ENCODE measurements at regions not wholly inside any gene's neighbourhood (a gene's known extent, or its start where the extent isn't known, plus 50 kb on each side); places are given as distances from the start of the nearest gene placed in this dataset.

DNA sequence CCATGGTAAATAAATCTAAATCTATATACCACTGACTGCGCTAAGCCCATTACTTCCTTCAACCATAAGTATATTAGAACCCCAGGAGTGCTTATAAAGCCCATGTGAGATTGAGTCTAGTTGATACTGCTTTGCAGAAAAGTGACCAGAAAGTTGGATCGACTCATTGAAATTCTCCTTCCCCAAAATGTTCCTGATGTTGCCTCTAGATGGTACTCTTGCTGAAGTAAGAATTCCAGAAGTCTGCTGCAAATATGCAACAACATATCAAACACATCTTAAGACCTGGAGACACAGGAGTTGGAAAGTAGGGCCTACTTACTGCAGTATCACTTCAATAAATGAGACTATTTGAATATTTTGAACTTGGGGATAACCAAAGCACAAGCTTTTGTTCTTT lies 550.8 kb downstream of the IPMK start:
- Histone ChIP-seq H3K4me3 (ENCODE audit: control extremely low read depth in 1 of 5, extremely low read depth in 1 of 5, insufficient read depth in 1 of 5, low read depth in 2 of 5, low read length in 4 of 5) (no peak overlapping the region), H3K36me3 (replicated peaks in 1 of 2; ENCODE audit: control extremely low read depth in 1 of 2, control insufficient read depth in 1 of 2, extremely low read depth in 1 of 2, insufficient read depth in 2 of 2, low read length in 1 of 2) (no peaks in the 10 kb centered on the region), H2AFZ (ENCODE audit: insufficient read depth, low read depth, low read length, poor library complexity, severe bottlenecking) (no peak overlapping the region), H3K27me3 (replicated peaks in 1 of 4; ENCODE audit: control extremely low read depth in 1 of 4, control insufficient read depth in 3 of 4, insufficient read depth in 4 of 4, low read length in 3 of 4) (no peaks in the 10 kb centered on the region), H3K4me2 (replicated peaks; ENCODE audit: low read depth, low read length, poor library complexity, severe bottlenecking) (no peak overlapping the region), H4K20me1 (ENCODE audit: control insufficient read depth, insufficient read depth, low read length, poor library complexity, severe bottlenecking) (no peaks in the 10 kb centered on the region), H3K9me3 (ENCODE audit: control extremely low read depth in 1 of 3, control insufficient read depth in 2 of 3, insufficient read depth in 1 of 3, low read length in 2 of 3) (no peaks in the 10 kb centered on the region), H3K27ac (ENCODE audit: low read length in 2 of 2) (no peak overlapping the region), H3K4me1 (ENCODE audit: control insufficient read depth in 2 of 2, insufficient read depth in 2 of 2, low read length in 2 of 2) (no peaks in the 10 kb centered on the region), H3K79me2 (ENCODE audit: control insufficient read depth, insufficient read depth, low read length) (no peaks in the 10 kb centered on the region), H3K9ac (ENCODE audit: low read length) (no peak overlapping the region)
- no peak overlapping the region for H3K27ac Mint-ChIP-seq
- no peaks in the 10 kb centered on the region for H3K9me3 Mint-ChIP-seq (ENCODE audit: insufficient read depth)
- H3K27me3 Mint-ChIP-seq, result no peaks in the 10 kb centered on the region
- no peak for TF ChIP-seq EZH2 (IDR thresholded peaks at IDR 0.05; ENCODE audit: borderline replicate concordance, insufficient read depth, low read depth, low read length, poor library complexity, severe bottlenecking)
- TF ChIP-seq CTCF (IDR thresholded peaks at IDR 0.05), result no peak
- no CpG with 5 or more reads among the region's 2 CpGs for WGBS (ENCODE audit: insufficient coverage)
- ATAC-seq (ENCODE audit: low read depth), result no peak
- H3K4me3 Mint-ChIP-seq, result no peak overlapping the region
- ChIA-PET POLR2A (no interaction called here), CTCF (no interaction called here)
- no peaks in the 10 kb centered on the region for H3K4me1 Mint-ChIP-seq
- intact Hi-C loops (cut with micrococcal nuclease), result no loop called here
- no peak for DNase-seq

- no peak overlapping the region for H3K4me3 Mint-ChIP-seq
- ChIA-PET POLR2A (no interaction called here), CTCF (no interaction called here)
- intact Hi-C loops (cut with micrococcal nuclease), result no loop called here
- H3K79me2 ChIP-seq (ENCODE audit: control insufficient read depth, insufficient read depth, low read length), result no peaks in the 10 kb centered on the region
- DNase-seq, result no peak
- H3K36me3 ChIP-seq (replicated peaks in 1 of 2; ENCODE audit: control extremely low read depth in 1 of 2, control insufficient read depth in 1 of 2, extremely low read depth in 1 of 2, insufficient read depth in 2 of 2, low read length in 1 of 2), result no peaks in the 10 kb centered on the region
- H3K27ac Mint-ChIP-seq, result no peak overlapping the region
- H3K4me1 Mint-ChIP-seq, result no peaks in the 10 kb centered on the region
- H3K4me1 ChIP-seq (ENCODE audit: control insufficient read depth in 2 of 2, insufficient read depth in 2 of 2, low read length in 2 of 2), result no peaks in the 10 kb centered on the region
- no peak overlapping the region for H3K27ac ChIP-seq (ENCODE audit: low read length in 2 of 2)
- no peaks in the 10 kb centered on the region for H3K9me3 Mint-ChIP-seq (ENCODE audit: insufficient read depth)
- H4K20me1 ChIP-seq (ENCODE audit: control insufficient read depth, insufficient read depth, low read length, poor library complexity, severe bottlenecking), result no peaks in the 10 kb centered on the region
- no peaks in the 10 kb centered on the region for H3K27me3 ChIP-seq (replicated peaks in 1 of 4; ENCODE audit: control extremely low read depth in 1 of 4, control insufficient read depth in 3 of 4, insufficient read depth in 4 of 4, low read length in 3 of 4)
- no peak overlapping the region for H2AFZ ChIP-seq (ENCODE audit: insufficient read depth, low read depth, low read length, poor library complexity, severe bottlenecking)
- no CpG with 5 or more reads among the region's 2 CpGs for WGBS (ENCODE audit: insufficient coverage)
- no peak overlapping the region for H3K4me3 ChIP-seq (ENCODE audit: control extremely low read depth in 1 of 5, extremely low read depth in 1 of 5, insufficient read depth in 1 of 5, low read depth in 2 of 5, low read length in 4 of 5)
- no peak for ATAC-seq (ENCODE audit: low read depth)
- no peak overlapping the region for H3K9ac ChIP-seq (ENCODE audit: low read length)
- no peak for TF ChIP-seq EZH2 (IDR thresholded peaks at IDR 0.05; ENCODE audit: borderline replicate concordance, insufficient read depth, low read depth, low read length, poor library complexity, severe bottlenecking)
- no peak for TF ChIP-seq CTCF (IDR thresholded peaks at IDR 0.05)
- no peak overlapping the region for H3K4me2 ChIP-seq (replicated peaks; ENCODE audit: low read depth, low read length, poor library complexity, severe bottlenecking)
- H3K9me3 ChIP-seq (ENCODE audit: control extremely low read depth in 1 of 3, control insufficient read depth in 2 of 3, insufficient read depth in 1 of 3, low read length in 2 of 3), result no peaks in the 10 kb centered on the region
- no peaks in the 10 kb centered on the region for H3K27me3 Mint-ChIP-seq
These were observed 552.5 kb downstream of the IPMK start for GRCh38 chr10:57715233-57715632.
